Non-pigmented ciliary epithelial cell (primary cell): ENCODE measurements at regions not wholly inside any gene's neighbourhood (a gene's known extent, or its start where the extent isn't known, plus 50 kb on each side); places are given as distances from the start of the nearest gene placed in this dataset.
"Not testable (repeated sequence)": the region's sequence is repeated elsewhere in the genome, so short reads cannot be mapped to it uniquely, and the experiment has no call there.

Experiments
- DNase-seq: peaks from one replicate; pipeline ENCODE4 v3.0.0-alpha.2; 2010; ENCODE audit warnings: low read depth

- DNase-seq, result no peak
Measured at GRCh38 chr17:33562792-33563191, 269.7 kb upstream of the ASIC2 start.

- DNase-seq, result no peak
Measured at GRCh38 chr17:33564146-33564545, 271.1 kb upstream of the ASIC2 start.

- no peak for DNase-seq
Measured at GRCh38 chr17:33567223-33567622, 274.1 kb upstream of the ASIC2 start.

GRCh38 chr17:33572615-33573014 is 279.5 kb upstream of the ASIC2 start:
- DNase-seq, result no peak

GRCh38 chr17:33574942-33575445 is 281.9 kb upstream of the ASIC2 start:
- DNase-seq, result no peak

- DNase-seq, result not testable (repeated sequence)
Measured at GRCh38 chr17:33579740-33580139, 286.6 kb upstream of the ASIC2 start.

- no peak for DNase-seq
Measured at GRCh38 chr17:33580215-33580614, 287.1 kb upstream of the ASIC2 start.

- DNase-seq, result no peak
Measured at GRCh38 chr17:33582661-33583060, 289.6 kb upstream of the ASIC2 start.

- no peak for DNase-seq
Measured at GRCh38 chr17:33583518-33584417, 290.7 kb upstream of the ASIC2 start.

- DNase-seq, result no peak
Measured at GRCh38 chr17:33593991-33594390, 300.9 kb upstream of the ASIC2 start.

- no peak for DNase-seq
Measured at GRCh38 chr17:33595828-33596227, 302.7 kb upstream of the ASIC2 start.

- DNase-seq, result no peak
Measured at GRCh38 chr17:33596899-33597298, 303.8 kb upstream of the ASIC2 start.

- DNase-seq, result no peak
Measured at GRCh38 chr17:33598797-33599196, 305.7 kb upstream of the ASIC2 start.

GRCh38 chr17:33602981-33603380 is 309.9 kb upstream of the ASIC2 start:
- no peak for DNase-seq

- DNase-seq, result no peak
Measured at GRCh38 chr17:33603789-33604188, 310.7 kb upstream of the ASIC2 start.

- DNase-seq, result no peak
Measured at GRCh38 chr17:33611532-33611931, 318.4 kb upstream of the ASIC2 start.

- no peak for DNase-seq
Measured at GRCh38 chr17:33615861-33616260, 322.8 kb upstream of the ASIC2 start.

GRCh38 chr17:33623841-33624240 is 330.7 kb upstream of the ASIC2 start:
- DNase-seq, result no peak

GRCh38 chr17:33628500-33629346 is 335.6 kb upstream of the ASIC2 start:
- DNase-seq, result no peak

GRCh38 chr17:33633446-33633845 is 340.4 kb upstream of the ASIC2 start:
- DNase-seq, result no peak

GRCh38 chr17:33637534-33637933 is 344.4 kb upstream of the ASIC2 start:
- DNase-seq, result no peak

GRCh38 chr17:33639103-33639880 is 346.2 kb upstream of the ASIC2 start:
- DNase-seq, result no peak
